GM21447 (cell line): ENCODE measurements at regions not wholly inside any gene's neighbourhood (a gene's known extent, or its start where the extent isn't known, plus 50 kb on each side); places are given as distances from the start of the nearest gene placed in this dataset.

ENCODE experiments used
- ATAC-seq: cut with Tn5 transposase; IDR thresholded peaks from one replicate; pipeline ENCODE4 v1.9.1; 2021; ENCODE audit not compliant: unreplicated experiment

GRCh38 chr14:87139299-87139698 is 853.7 kb downstream of the GALC start:
- ATAC-seq: no peak

GRCh38 chr14:87133073-87133801 is 859.7 kb downstream of the GALC start:
- ATAC-seq: no peak

- ATAC-seq: no peak
Measured at GRCh38 chr14:87131879-87132278, 861.1 kb downstream of the GALC start.

- no peak for ATAC-seq
Measured at GRCh38 chr14:87122166-87122565, 870.8 kb downstream of the GALC start.

GRCh38 chr14:87121716-87122115 is 871.3 kb downstream of the GALC start:
- ATAC-seq: no peak

GRCh38 chr14:87115234-87115633 is 877.7 kb downstream of the GALC start:
- ATAC-seq: no peak

GRCh38 chr14:87113286-87113685 is 879.7 kb downstream of the GALC start:
- ATAC-seq: no peak

- no peak for ATAC-seq
Measured at GRCh38 chr14:87111741-87112140, 881.2 kb downstream of the GALC start.

- no peak for ATAC-seq
Measured at GRCh38 chr14:87111126-87111525, 881.9 kb downstream of the GALC start.

- ATAC-seq: no peak
Measured at GRCh38 chr14:87109271-87109670, 883.7 kb downstream of the GALC start.

GRCh38 chr14:87108726-87109125 is 884.3 kb downstream of the GALC start:
- no peak for ATAC-seq

- ATAC-seq: no peak
Measured at GRCh38 chr14:87102811-87103378, 890.1 kb downstream of the GALC start.

- no peak for ATAC-seq
Measured at GRCh38 chr14:87097015-87097414, 896.0 kb downstream of the GALC start.

- ATAC-seq: no peak
Measured at GRCh38 chr14:87094913-87095312, 898.1 kb downstream of the GALC start.

GRCh38 chr14:87088588-87088987 is 904.4 kb downstream of the GALC start:
- no peak for ATAC-seq

GRCh38 chr14:87087881-87088280 is 905.1 kb downstream of the GALC start:
- ATAC-seq: no peak

GRCh38 chr14:87084908-87085307 is 908.1 kb downstream of the GALC start:
- no peak for ATAC-seq

GRCh38 chr14:87082917-87083316 is 910.1 kb downstream of the GALC start:
- no peak for ATAC-seq

GRCh38 chr14:87081004-87081403 is 912.0 kb downstream of the GALC start:
- no peak for ATAC-seq

- ATAC-seq: no peak
Measured at GRCh38 chr14:87080146-87080545, 912.8 kb downstream of the GALC start.

- ATAC-seq: no peak
Measured at GRCh38 chr14:87079416-87079815, 913.6 kb downstream of the GALC start.

- ATAC-seq: no peak
Measured at GRCh38 chr14:87076922-87077321, 916.1 kb downstream of the GALC start.

GRCh38 chr14:87076146-87076545 is 916.8 kb downstream of the GALC start:
- ATAC-seq: no peak
